ENCODE measurements at regions not wholly inside any gene's neighbourhood (a gene's known extent, or its start where the extent isn't known, plus 50 kb on each side); places are given as distances from the start of the nearest gene placed in this dataset.

- TF ChIP-seq USF2 (IDR thresholded peaks at IDR 0.05; ENCODE audit: borderline replicate concordance, low read depth, low read length) (no peak), SMC3 (IDR thresholded peaks at IDR 0.05; ENCODE audit: low read depth, low read length) (peak; percentile 41)
- TF ChIP-seq, protein P1, sequence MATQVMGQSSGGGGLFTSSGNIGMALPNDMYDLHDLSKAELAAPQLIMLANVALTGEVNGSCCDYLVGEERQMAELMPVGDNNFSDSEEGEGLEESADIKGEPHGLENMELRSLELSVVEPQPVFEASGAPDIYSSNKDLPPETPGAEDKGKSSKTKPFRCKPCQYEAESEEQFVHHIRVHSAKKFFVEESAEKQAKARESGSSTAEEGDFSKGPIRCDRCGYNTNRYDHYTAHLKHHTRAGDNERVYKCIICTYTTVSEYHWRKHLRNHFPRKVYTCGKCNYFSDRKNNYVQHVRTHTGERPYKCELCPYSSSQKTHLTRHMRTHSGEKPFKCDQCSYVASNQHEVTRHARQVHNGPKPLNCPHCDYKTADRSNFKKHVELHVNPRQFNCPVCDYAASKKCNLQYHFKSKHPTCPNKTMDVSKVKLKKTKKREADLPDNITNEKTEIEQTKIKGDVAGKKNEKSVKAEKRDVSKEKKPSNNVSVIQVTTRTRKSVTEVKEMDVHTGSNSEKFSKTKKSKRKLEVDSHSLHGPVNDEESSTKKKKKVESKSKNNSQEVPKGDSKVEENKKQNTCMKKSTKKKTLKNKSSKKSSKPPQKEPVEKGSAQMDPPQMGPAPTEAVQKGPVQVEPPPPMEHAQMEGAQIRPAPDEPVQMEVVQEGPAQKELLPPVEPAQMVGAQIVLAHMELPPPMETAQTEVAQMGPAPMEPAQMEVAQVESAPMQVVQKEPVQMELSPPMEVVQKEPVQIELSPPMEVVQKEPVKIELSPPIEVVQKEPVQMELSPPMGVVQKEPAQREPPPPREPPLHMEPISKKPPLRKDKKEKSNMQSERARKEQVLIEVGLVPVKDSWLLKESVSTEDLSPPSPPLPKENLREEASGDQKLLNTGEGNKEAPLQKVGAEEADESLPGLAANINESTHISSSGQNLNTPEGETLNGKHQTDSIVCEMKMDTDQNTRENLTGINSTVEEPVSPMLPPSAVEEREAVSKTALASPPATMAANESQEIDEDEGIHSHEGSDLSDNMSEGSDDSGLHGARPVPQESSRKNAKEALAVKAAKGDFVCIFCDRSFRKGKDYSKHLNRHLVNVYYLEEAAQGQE (IDR thresholded peaks at IDR 0.05; ENCODE audit: low read depth, low read length): no peak
These were observed 412.2 kb downstream of the PPP3CA start (continued) for GRCh38 chr4:100935090-100935489.

DNA sequence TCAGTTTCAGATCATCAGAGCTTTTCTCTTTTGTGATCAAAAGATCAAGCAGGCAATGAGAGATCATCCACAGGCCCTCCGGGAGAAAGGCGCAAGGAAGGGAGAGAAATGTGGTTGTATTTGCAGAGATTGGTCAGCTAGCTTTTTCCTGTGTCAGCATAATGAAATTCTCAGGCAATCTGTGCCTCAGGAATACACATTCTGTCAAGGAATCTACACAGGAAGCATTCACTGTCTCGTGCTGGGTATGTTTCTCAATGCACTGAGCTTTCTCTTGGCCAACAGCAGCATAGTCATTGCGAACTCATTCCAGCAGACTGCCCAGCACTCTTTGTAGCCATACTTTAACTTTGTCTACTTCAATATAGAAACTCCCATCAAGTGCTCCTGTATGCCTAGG lies 413.7 kb downstream of the PPP3CA start:
- no peak for DNase-seq

More for the DNA sequence above, 413.7 kb downstream of the PPP3CA start:
- no peak overlapping the region for H3K27ac ChIP-seq (ENCODE audit: low read depth in 2 of 2, low read length in 1 of 2)
- no peak overlapping the region for H3K4me3 ChIP-seq (ENCODE audit: low read depth in 2 of 2, low read length in 1 of 2)
- no peaks in the 10 kb centered on the region; a peak in 1 of 4 replicates for H3K4me1 ChIP-seq (ENCODE audit: control insufficient read depth in 1 of 2, insufficient read depth in 2 of 2, low read depth in 1 of 2, low read length in 1 of 2)
- no peaks in the 10 kb centered on the region for H4K20me1 ChIP-seq (ENCODE audit: insufficient read depth)
- CTCF ChIA-PET: no interaction called here
- no peak overlapping the region for H3K9ac ChIP-seq
- no peaks in the 10 kb centered on the region for H3K9me3 ChIP-seq
- peak overlapping the region; percentile 37; the same call in 1 of the 2 replicates for H3K4me2 ChIP-seq
- no peaks in the 10 kb centered on the region for H3K9me2 ChIP-seq
- WGBS (ENCODE audit: low lambda C conversion rate): 85% methylated on average over 4 of the region's 4 CpGs
- TF ChIP-seq, protein P1 (IDR thresholded peaks at IDR 0.05; ENCODE audit: low read depth, low read length): no peak
- TF ChIP-seq SIN3A (IDR thresholded peaks at IDR 0.05; ENCODE audit: borderline replicate concordance, low read depth, low read length) (no peak), TAF1 (IDR thresholded peaks at IDR 0.05; ENCODE audit: borderline replicate concordance, low read depth, low read length) (no peak), ZBTB33 (IDR thresholded peaks at IDR 0.05; ENCODE audit: borderline replicate concordance, low read depth) (no peak), FOSL2 (IDR thresholded peaks at IDR 0.05; ENCODE audit: borderline replicate concordance, low read depth) (no peak), NFIC (IDR thresholded peaks at IDR 0.05; ENCODE audit: borderline replicate concordance) (no peak), CHD2 (IDR thresholded peaks at IDR 0.05; ENCODE audit: low read length, partially characterized antibody) (no peak), GATA2 (CRISPR knock-in tag; IDR thresholded peaks at IDR 0.05) (no peak), CTCF (IDR thresholded peaks at IDR 0.05) (no peak), USF2 (IDR thresholded peaks at IDR 0.05; ENCODE audit: borderline replicate concordance, low read depth, low read length) (no peak)
- POLR2A ChIA-PET: no interaction called here
- no peaks in the 10 kb centered on the region for H3F3A ChIP-seq (replicated peaks; ENCODE audit: insufficient read depth)
- no peaks in the 10 kb centered on the region for H3K27me3 ChIP-seq (ENCODE audit: insufficient read depth)
- H3K36me3 ChIP-seq (replicated peaks in 1 of 2; ENCODE audit: control insufficient read depth in 1 of 2, insufficient read depth in 2 of 2, low read length in 1 of 2): no peaks in the 10 kb centered on the region
- H3K79me2 ChIP-seq (ENCODE audit: insufficient read depth): no peaks in the 10 kb centered on the region
- peak overlapping the region; percentile 12; the same call in 1 of the 2 replicates for H2AFZ ChIP-seq (ENCODE audit: low read depth)

Data from SK-N-SH (cell line).